SH-SY5Y (cell line): ENCODE measurements at regions not wholly inside any gene's neighbourhood (a gene's known extent, or its start where the extent isn't known, plus 50 kb on each side); places are given as distances from the start of the nearest gene placed in this dataset.

Experiments
- GATA2 ChIP-seq: IDR thresholded peaks from 2 replicates; pipeline ENCODE4 v1.6.1; 2011; ENCODE audit warnings: mild to moderate bottlenecking, low read depth, low read length
- GATA3 ChIP-seq: IDR thresholded peaks from 2 replicates; pipeline ENCODE4 v1.6.1; 2011; ENCODE audit warnings: low read depth, mild to moderate bottlenecking, low read length, moderate library complexity

- no peak for TF ChIP-seq GATA2
- no peak for TF ChIP-seq GATA3
These were observed 344.1 kb upstream of the REG3G start for GRCh38 chr2:78681386-78681785.
